IMR-90 (cell line): ENCODE measurements at regions not wholly inside any gene's neighbourhood (a gene's known extent, or its start where the extent isn't known, plus 50 kb on each side); places are given as distances from the start of the nearest gene placed in this dataset.

Experiments used
- CEBPB ChIP-seq: IDR thresholded peaks from 2 replicates; pipeline ENCODE4 v1.6.1; 2012; ENCODE audit warnings: low read depth, low read length, improper control_type of control experiment
- MAFK ChIP-seq: IDR thresholded peaks from 2 replicates; pipeline ENCODE4 v1.6.1; 2012; ENCODE audit warnings: low read depth, low read length, improper control_type of control experiment
- MAZ ChIP-seq: IDR thresholded peaks from 2 replicates; pipeline ENCODE4 v1.6.1; 2012; ENCODE audit warnings: low read depth, mild to moderate bottlenecking, low read length, improper control_type of control experiment, moderate library complexity, borderline replicate concordance
- MXI1 ChIP-seq: IDR thresholded peaks from 2 replicates; pipeline ENCODE4 v1.6.1; 2012; ENCODE audit warnings: low read depth, mild to moderate bottlenecking, low read length, moderate library complexity, borderline replicate concordance
- POLR2A ChIP-seq: IDR thresholded peaks from 2 replicates; pipeline ENCODE4 v1.6.1; 2012; ENCODE audit warnings: mild to moderate bottlenecking, low read depth, low read length
- RAD21 ChIP-seq: IDR thresholded peaks from 2 replicates; pipeline ENCODE4 v1.6.1; 2012; ENCODE audit warnings: low read length, improper control_type of control experiment
- RCOR1 ChIP-seq: IDR thresholded peaks from 2 replicates; pipeline ENCODE4 v1.6.1; 2012; ENCODE audit warnings: mild to moderate bottlenecking, low read length, improper control_type of control experiment; ENCODE audit not compliant: insufficient replicate concordance
- RFX5 ChIP-seq: IDR thresholded peaks from 2 replicates; pipeline ENCODE4 v1.8.0; 2012; ENCODE audit warnings: low read depth, mild to moderate bottlenecking, low read length, moderate library complexity
- SMC3 ChIP-seq: fragments of 150-350 bp; IDR thresholded peaks from 2 replicates; pipeline ENCODE4 v1.6.1; 2016; ENCODE audit warnings: low read depth, mild to moderate bottlenecking, antibody characterized with exemption, low read length, moderate library complexity
- TF ChIP-seq, protein P1 (sequence below): conservative IDR thresholded peaks from 2 replicates; pipeline ENCODE4 v1.5.1; 2012; ENCODE audit warnings: mild to moderate bottlenecking, low read depth, low read length, improper control_type of control experiment
- TF ChIP-seq, protein P2 (sequence below): fragments of 150-350 bp; IDR thresholded peaks from 2 replicates; pipeline ENCODE4 v1.6.1; 2017; ENCODE audit warnings: mild to moderate bottlenecking, antibody characterized with exemption, low read length, low read depth

DNA sequence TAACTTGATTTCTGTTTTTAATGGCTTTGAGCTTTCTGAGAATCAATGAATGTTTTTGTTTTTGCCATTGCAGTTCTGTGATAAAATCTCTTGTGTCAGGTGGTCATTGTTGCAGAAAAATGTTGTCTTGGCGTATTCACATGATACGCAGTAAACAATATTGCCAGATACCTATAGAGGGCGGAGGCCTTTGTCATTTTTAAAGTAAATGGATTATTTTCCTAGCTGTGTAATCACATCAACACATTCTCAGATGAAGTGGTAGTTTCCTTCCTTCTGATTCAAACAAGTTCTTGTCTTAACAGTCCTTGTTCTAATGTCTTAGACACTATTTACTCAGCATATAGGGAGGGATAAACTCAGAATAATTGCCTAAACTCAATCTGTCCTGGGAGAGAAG is 109.9 kb upstream of the DAB2 start:
- no peak for TF ChIP-seq POLR2A
- TF ChIP-seq, protein P1, sequence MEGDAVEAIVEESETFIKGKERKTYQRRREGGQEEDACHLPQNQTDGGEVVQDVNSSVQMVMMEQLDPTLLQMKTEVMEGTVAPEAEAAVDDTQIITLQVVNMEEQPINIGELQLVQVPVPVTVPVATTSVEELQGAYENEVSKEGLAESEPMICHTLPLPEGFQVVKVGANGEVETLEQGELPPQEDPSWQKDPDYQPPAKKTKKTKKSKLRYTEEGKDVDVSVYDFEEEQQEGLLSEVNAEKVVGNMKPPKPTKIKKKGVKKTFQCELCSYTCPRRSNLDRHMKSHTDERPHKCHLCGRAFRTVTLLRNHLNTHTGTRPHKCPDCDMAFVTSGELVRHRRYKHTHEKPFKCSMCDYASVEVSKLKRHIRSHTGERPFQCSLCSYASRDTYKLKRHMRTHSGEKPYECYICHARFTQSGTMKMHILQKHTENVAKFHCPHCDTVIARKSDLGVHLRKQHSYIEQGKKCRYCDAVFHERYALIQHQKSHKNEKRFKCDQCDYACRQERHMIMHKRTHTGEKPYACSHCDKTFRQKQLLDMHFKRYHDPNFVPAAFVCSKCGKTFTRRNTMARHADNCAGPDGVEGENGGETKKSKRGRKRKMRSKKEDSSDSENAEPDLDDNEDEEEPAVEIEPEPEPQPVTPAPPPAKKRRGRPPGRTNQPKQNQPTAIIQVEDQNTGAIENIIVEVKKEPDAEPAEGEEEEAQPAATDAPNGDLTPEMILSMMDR: no peak
- no peak for TF ChIP-seq RAD21
- TF ChIP-seq, protein P2, sequence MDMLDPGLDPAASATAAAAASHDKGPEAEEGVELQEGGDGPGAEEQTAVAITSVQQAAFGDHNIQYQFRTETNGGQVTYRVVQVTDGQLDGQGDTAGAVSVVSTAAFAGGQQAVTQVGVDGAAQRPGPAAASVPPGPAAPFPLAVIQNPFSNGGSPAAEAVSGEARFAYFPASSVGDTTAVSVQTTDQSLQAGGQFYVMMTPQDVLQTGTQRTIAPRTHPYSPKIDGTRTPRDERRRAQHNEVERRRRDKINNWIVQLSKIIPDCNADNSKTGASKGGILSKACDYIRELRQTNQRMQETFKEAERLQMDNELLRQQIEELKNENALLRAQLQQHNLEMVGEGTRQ: no peak
- TF ChIP-seq CEBPB: no peak
- TF ChIP-seq MXI1: no peak
- no peak for TF ChIP-seq MAZ
- TF ChIP-seq RFX5: no peak
- no peak for TF ChIP-seq MAFK
- TF ChIP-seq RCOR1: no peak
- TF ChIP-seq SMC3: no peak
